ENCODE measurements at regions not wholly inside any gene's neighbourhood (a gene's known extent, or its start where the extent isn't known, plus 50 kb on each side); places are given as distances from the start of the nearest gene placed in this dataset.

DNA sequence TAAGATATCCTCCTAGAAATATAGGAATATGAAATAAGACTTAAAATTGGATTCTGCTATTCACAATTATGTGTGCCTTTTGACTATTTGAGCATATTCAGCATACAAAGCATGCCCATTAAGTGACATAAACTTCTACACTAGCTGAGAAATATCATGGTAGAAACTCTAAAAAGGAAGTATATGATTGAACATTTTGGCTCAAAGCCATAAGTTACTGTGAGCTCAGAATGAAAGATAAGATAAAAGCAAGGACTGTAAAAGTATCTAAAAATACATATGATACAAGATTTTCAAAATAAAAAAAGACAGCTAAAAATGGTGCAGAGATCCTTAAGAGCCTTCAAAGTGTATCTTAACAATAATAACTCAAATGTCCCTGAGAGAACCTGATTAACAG, 340.5 kb upstream of the SLC39A10 start:
- Histone ChIP-seq H3K4me3 (ENCODE audit: insufficient read depth, low read depth, low read length) (no peak overlapping the region), H3K27ac (ENCODE audit: low read depth, low read length) (no peak overlapping the region), H3K79me2 (ENCODE audit: insufficient read depth, low read length) (no peaks in the 10 kb centered on the region), H3K4me2 (ENCODE audit: low read length) (no peak overlapping the region), H3K4me1 (ENCODE audit: insufficient read depth, low read length) (peaks cover 11% of the 10 kb centered on the region), H3K9me3 (ENCODE audit: insufficient read depth, low read depth, low read length) (no peaks in the 10 kb centered on the region), H3K27me3 (ENCODE audit: insufficient read depth, low read length) (no peaks in the 10 kb centered on the region), H4K20me1 (ENCODE audit: insufficient read depth, low read length) (no peaks in the 10 kb centered on the region), H2AFZ (ENCODE audit: low read depth, low read length) (no peak overlapping the region), H3K36me3 (ENCODE audit: insufficient read depth, low read length) (no peaks in the 10 kb centered on the region), H3K9ac (ENCODE audit: low read length) (no peak overlapping the region)
- Mint-ChIP-seq H3K27ac (ENCODE audit: unreplicated experiment) (no peak overlapping the region), H3K4me3 (ENCODE audit: unreplicated experiment) (no peak overlapping the region), H3K9me3 (ENCODE audit: unreplicated experiment) (no peaks in the 10 kb centered on the region), H3K27me3 (ENCODE audit: low read depth, unreplicated experiment) (no peaks in the 10 kb centered on the region), H3K36me3 (ENCODE audit: low read depth, unreplicated experiment) (no peaks in the 10 kb centered on the region), H3K4me1 (ENCODE audit: low read depth, unreplicated experiment) (peaks cover 13% of the 10 kb centered on the region)
- DNase-seq (ENCODE audit: low read depth) (no peak), FAIRE-seq (no peak)
- TF ChIP-seq CTCF (IDR thresholded peaks at IDR 0.05; ENCODE audit: insufficient read depth, low read depth, low read length) (no peak), EZH2 (IDR thresholded peaks at IDR 0.05; ENCODE audit: insufficient read depth, low read length) (no peak)

GRCh38 chr2:195313962-195314361, 343.1 kb upstream of the SLC39A10 start:
- H3K27me3 Mint-ChIP-seq (ENCODE audit: low read depth, unreplicated experiment), result no peaks in the 10 kb centered on the region
- no peaks in the 10 kb centered on the region for H3K9me3 Mint-ChIP-seq (ENCODE audit: unreplicated experiment)
- no peak overlapping the region for H3K27ac Mint-ChIP-seq (ENCODE audit: unreplicated experiment)
- Histone ChIP-seq H3K27ac (ENCODE audit: low read depth, low read length) (no peak overlapping the region), H3K4me1 (ENCODE audit: insufficient read depth, low read length) (no peaks in the 10 kb centered on the region), H3K4me3 (ENCODE audit: insufficient read depth, low read depth, low read length) (no peak overlapping the region), H3K27me3 (ENCODE audit: insufficient read depth, low read length) (no peaks in the 10 kb centered on the region), H3K9ac (ENCODE audit: low read length) (no peak overlapping the region), H2AFZ (ENCODE audit: low read depth, low read length) (no peak overlapping the region), H4K20me1 (ENCODE audit: insufficient read depth, low read length) (no peaks in the 10 kb centered on the region), H3K9me3 (ENCODE audit: insufficient read depth, low read depth, low read length) (no peaks in the 10 kb centered on the region), H3K79me2 (ENCODE audit: insufficient read depth, low read length) (no peaks in the 10 kb centered on the region), H3K4me2 (ENCODE audit: low read length) (no peak overlapping the region), H3K36me3 (ENCODE audit: insufficient read depth, low read length) (no peaks in the 10 kb centered on the region)
- H3K4me3 Mint-ChIP-seq (ENCODE audit: unreplicated experiment), result no peak overlapping the region
- peaks cover 6% of the 10 kb centered on the region for H3K4me1 Mint-ChIP-seq (ENCODE audit: low read depth, unreplicated experiment)
- FAIRE-seq, result no peak
- no peaks in the 10 kb centered on the region for H3K36me3 Mint-ChIP-seq (ENCODE audit: low read depth, unreplicated experiment)
- TF ChIP-seq EZH2 (IDR thresholded peaks at IDR 0.05; ENCODE audit: insufficient read depth, low read length) (no peak), CTCF (IDR thresholded peaks at IDR 0.05; ENCODE audit: insufficient read depth, low read depth, low read length) (no peak)
- DNase-seq (ENCODE audit: low read depth), result no peak

DNA sequence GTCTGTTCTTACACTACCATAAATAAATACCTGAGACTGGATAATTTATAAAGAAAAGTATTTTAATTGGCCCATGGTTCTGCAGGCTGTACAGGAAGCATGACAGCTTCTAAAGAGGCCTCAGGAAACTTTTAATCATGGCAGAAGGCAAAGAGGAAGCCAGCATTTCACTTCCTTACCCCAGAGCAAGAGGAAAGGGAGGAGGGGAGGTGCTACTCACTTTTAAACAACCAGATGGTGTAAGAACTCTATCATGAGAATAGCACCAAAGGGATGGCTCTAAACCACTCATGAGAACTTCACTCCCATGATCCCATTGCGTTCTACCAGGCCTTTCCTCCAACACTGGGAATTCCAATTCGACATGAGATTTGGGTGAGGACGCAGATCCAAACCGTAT, 344.4 kb upstream of the SLC39A10 start:
- Histone ChIP-seq H3K27ac (ENCODE audit: low read depth, low read length) (no peak overlapping the region), H3K4me3 (ENCODE audit: insufficient read depth, low read depth, low read length) (no peak overlapping the region), H4K20me1 (ENCODE audit: insufficient read depth, low read length) (no peaks in the 10 kb centered on the region), H3K9ac (ENCODE audit: low read length) (no peak overlapping the region), H3K4me1 (ENCODE audit: insufficient read depth, low read length) (no peaks in the 10 kb centered on the region), H2AFZ (ENCODE audit: low read depth, low read length) (no peak overlapping the region), H3K79me2 (ENCODE audit: insufficient read depth, low read length) (no peaks in the 10 kb centered on the region), H3K27me3 (ENCODE audit: insufficient read depth, low read length) (no peaks in the 10 kb centered on the region), H3K36me3 (ENCODE audit: insufficient read depth, low read length) (no peaks in the 10 kb centered on the region), H3K9me3 (ENCODE audit: insufficient read depth, low read depth, low read length) (no peaks in the 10 kb centered on the region), H3K4me2 (ENCODE audit: low read length) (no peak overlapping the region)
- DNase-seq (ENCODE audit: low read depth), result no peak
- no peaks in the 10 kb centered on the region for H3K9me3 Mint-ChIP-seq (ENCODE audit: unreplicated experiment)
- H3K27ac Mint-ChIP-seq (ENCODE audit: unreplicated experiment), result no peak overlapping the region
- H3K36me3 Mint-ChIP-seq (ENCODE audit: low read depth, unreplicated experiment), result no peaks in the 10 kb centered on the region
- H3K4me3 Mint-ChIP-seq (ENCODE audit: unreplicated experiment), result no peak overlapping the region
- no peaks in the 10 kb centered on the region for H3K4me1 Mint-ChIP-seq (ENCODE audit: low read depth, unreplicated experiment)
- H3K27me3 Mint-ChIP-seq (ENCODE audit: low read depth, unreplicated experiment), result no peaks in the 10 kb centered on the region
- no peak for FAIRE-seq
- no peak for TF ChIP-seq EZH2 (IDR thresholded peaks at IDR 0.05; ENCODE audit: insufficient read depth, low read length)
- no peak for TF ChIP-seq CTCF (IDR thresholded peaks at IDR 0.05; ENCODE audit: insufficient read depth, low read depth, low read length)
